ENCODE measurements at regions not wholly inside any gene's neighbourhood (a gene's known extent, or its start where the extent isn't known, plus 50 kb on each side); places are given as distances from the start of the nearest gene placed in this dataset.

- H3K79me2 ChIP-seq, result no peaks in the 10 kb centered on the region
Observed at GRCh38 chr10:36091007-36091406, 448.9 kb upstream of the FZD8 start.

GRCh38 chr10:36089790-36090440, 447.8 kb upstream of the FZD8 start:
- Histone ChIP-seq H2AFZ (no peak overlapping the region), H3K4me3 (ENCODE audit: low read depth, low read length) (no peak overlapping the region), H3K27ac (no peak overlapping the region)

More at GRCh38 chr10:36091007-36091406, 448.9 kb upstream of the FZD8 start:
- TF ChIP-seq, protein P1, sequence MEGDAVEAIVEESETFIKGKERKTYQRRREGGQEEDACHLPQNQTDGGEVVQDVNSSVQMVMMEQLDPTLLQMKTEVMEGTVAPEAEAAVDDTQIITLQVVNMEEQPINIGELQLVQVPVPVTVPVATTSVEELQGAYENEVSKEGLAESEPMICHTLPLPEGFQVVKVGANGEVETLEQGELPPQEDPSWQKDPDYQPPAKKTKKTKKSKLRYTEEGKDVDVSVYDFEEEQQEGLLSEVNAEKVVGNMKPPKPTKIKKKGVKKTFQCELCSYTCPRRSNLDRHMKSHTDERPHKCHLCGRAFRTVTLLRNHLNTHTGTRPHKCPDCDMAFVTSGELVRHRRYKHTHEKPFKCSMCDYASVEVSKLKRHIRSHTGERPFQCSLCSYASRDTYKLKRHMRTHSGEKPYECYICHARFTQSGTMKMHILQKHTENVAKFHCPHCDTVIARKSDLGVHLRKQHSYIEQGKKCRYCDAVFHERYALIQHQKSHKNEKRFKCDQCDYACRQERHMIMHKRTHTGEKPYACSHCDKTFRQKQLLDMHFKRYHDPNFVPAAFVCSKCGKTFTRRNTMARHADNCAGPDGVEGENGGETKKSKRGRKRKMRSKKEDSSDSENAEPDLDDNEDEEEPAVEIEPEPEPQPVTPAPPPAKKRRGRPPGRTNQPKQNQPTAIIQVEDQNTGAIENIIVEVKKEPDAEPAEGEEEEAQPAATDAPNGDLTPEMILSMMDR (IDR thresholded peaks at IDR 0.05), result no peak
- H3K9me3 ChIP-seq (ENCODE audit: control insufficient read depth, low read length), result no peaks in the 10 kb centered on the region
- no peak overlapping the region for H3K9ac ChIP-seq
- H3K36me3 ChIP-seq (ENCODE audit: control insufficient read depth, insufficient read depth, low read length), result no peaks in the 10 kb centered on the region
- H2AFZ ChIP-seq, result no peak overlapping the region
- no peak overlapping the region for H3K4me2 ChIP-seq (ENCODE audit: low read length)
- no peak overlapping the region for H3K27ac ChIP-seq
- no peaks in the 10 kb centered on the region for H3K27me3 ChIP-seq (ENCODE audit: control insufficient read depth, insufficient read depth, low read length)
- no peak overlapping the region for H3K4me3 ChIP-seq (ENCODE audit: low read depth, low read length)
- no peaks in the 10 kb centered on the region for H3K4me1 ChIP-seq

GRCh38 chr10:36087006-36088005, 445.2 kb upstream of the FZD8 start:
- Histone ChIP-seq H3K27ac (no peak overlapping the region), H3K27me3 (ENCODE audit: control insufficient read depth, insufficient read depth, low read length) (no peaks in the 10 kb centered on the region), H3K4me3 (ENCODE audit: low read depth, low read length) (no peak overlapping the region), H3K9me3 (ENCODE audit: control insufficient read depth, low read length) (no peaks in the 10 kb centered on the region), H2AFZ (no peak overlapping the region), H3K4me1 (no peaks in the 10 kb centered on the region), H3K4me2 (ENCODE audit: low read length) (no peak overlapping the region), H3K36me3 (ENCODE audit: control insufficient read depth, insufficient read depth, low read length) (no peaks in the 10 kb centered on the region), H3K79me2 (no peaks in the 10 kb centered on the region), H3K9ac (no peak overlapping the region)
- TF ChIP-seq, protein P1 (IDR thresholded peaks at IDR 0.05), result no peak

More at GRCh38 chr10:36089790-36090440, 447.8 kb upstream of the FZD8 start:
- H3K36me3 ChIP-seq (ENCODE audit: control insufficient read depth, insufficient read depth, low read length), result no peaks in the 10 kb centered on the region
- no peak overlapping the region for H3K9ac ChIP-seq
- no peaks in the 10 kb centered on the region for H3K9me3 ChIP-seq (ENCODE audit: control insufficient read depth, low read length)
- H3K4me2 ChIP-seq (ENCODE audit: low read length), result no peak overlapping the region
- no peaks in the 10 kb centered on the region for H3K4me1 ChIP-seq
- no peaks in the 10 kb centered on the region for H3K79me2 ChIP-seq
- no peaks in the 10 kb centered on the region for H3K27me3 ChIP-seq (ENCODE audit: control insufficient read depth, insufficient read depth, low read length)
- TF ChIP-seq, protein P1 (IDR thresholded peaks at IDR 0.05), result no peak

DNA sequence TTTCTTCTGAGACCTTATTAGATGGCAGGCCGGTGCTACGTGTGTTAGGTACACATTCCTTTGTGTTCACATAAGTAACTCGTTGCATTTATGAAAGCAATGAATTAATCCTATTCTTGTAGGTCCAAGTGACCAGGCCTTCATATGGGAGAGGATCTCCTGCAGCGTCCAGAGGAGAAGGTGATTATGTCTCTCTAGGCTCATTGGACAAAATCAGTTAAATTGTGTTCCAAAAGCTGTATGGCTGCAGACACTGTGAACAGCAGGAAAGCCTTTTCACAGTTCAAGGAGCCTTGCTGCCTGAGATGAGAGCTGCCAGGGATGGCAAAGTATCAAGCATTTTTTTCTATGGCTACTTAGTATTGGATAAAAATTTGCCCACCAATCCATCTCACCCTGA, 433.1 kb upstream of the FZD8 start:
- no peak overlapping the region for H3K4me2 ChIP-seq (ENCODE audit: low read length)
- H3K4me1 ChIP-seq, result no peaks in the 10 kb centered on the region
- H3K36me3 ChIP-seq (ENCODE audit: control insufficient read depth, insufficient read depth, low read length), result no peaks in the 10 kb centered on the region
- H3K9me3 ChIP-seq (ENCODE audit: control insufficient read depth, low read length), result no peaks in the 10 kb centered on the region
- TF ChIP-seq, protein P1 (IDR thresholded peaks at IDR 0.05), result no peak
- no peak overlapping the region for H3K9ac ChIP-seq
- no peaks in the 10 kb centered on the region for H3K27me3 ChIP-seq (ENCODE audit: control insufficient read depth, insufficient read depth, low read length)
- H3K4me3 ChIP-seq (ENCODE audit: low read depth, low read length), result no peak overlapping the region
- no peak overlapping the region for H2AFZ ChIP-seq
- no peak overlapping the region for H3K27ac ChIP-seq
- no peaks in the 10 kb centered on the region for H3K79me2 ChIP-seq

Measured in parathyroid adenoma (tissue), 2 donors.